MCF 10A (cell line): ENCODE measurements at regions not wholly inside any gene's neighbourhood (a gene's known extent, or its start where the extent isn't known, plus 50 kb on each side); places are given as distances from the start of the nearest gene placed in this dataset.

Source experiments
- BruUV-seq: library from RNA; stranded (reverse); fragments of 400-500 nt; replicated peaks from 2 replicates; lab custom pipeline; 2021; lab: Mats Ljungman, UMichigan
- CTCF ChIA-PET: fragments of 300-600 bp; sonication (Branson Sonifier 250); formaldehyde crosslinking; extraction: SDS; loops from one replicate; lab custom pipeline; 2021; ENCODE audit warnings: antibody characterized with exemption, inconsistent platforms; lab: Yijun Ruan, JAX
- POLR2A ChIA-PET: fragments of 300-600, 350-650 bp; sonication (Branson Sonifier 250); formaldehyde crosslinking; extraction: SDS; loops from one replicate; lab custom pipeline; 2020; ENCODE audit warnings: antibody characterized with exemption, inconsistent platforms; lab: Yijun Ruan, JAX
- DNase-seq: peaks from one replicate; pipeline ENCODE4 v3.0.0-alpha.2; 2018; ENCODE audit not compliant: unreplicated experiment
- H3K27ac Mint-ChIP-seq: one replicate; pipeline ENCODE4 v1.8.0; 2022; ENCODE audit warnings: mild to moderate bottlenecking, low read depth, mixed read lengths; ENCODE audit not compliant: unreplicated experiment
- H3K27me3 Mint-ChIP-seq: one replicate; pipeline ENCODE4 v1.8.0; 2022; ENCODE audit warnings: mixed read lengths; ENCODE audit not compliant: insufficient read depth, unreplicated experiment
- H3K36me3 Mint-ChIP-seq: one replicate; pipeline ENCODE4 v1.8.0; 2022; ENCODE audit warnings: mild to moderate bottlenecking, moderate library complexity, mixed read lengths; ENCODE audit not compliant: insufficient read depth, unreplicated experiment
- H3K4me1 Mint-ChIP-seq: one replicate; pipeline ENCODE4 v1.8.0; 2022; ENCODE audit warnings: mixed read lengths; ENCODE audit not compliant: insufficient read depth, unreplicated experiment
- H3K4me3 Mint-ChIP-seq: one replicate; pipeline ENCODE4 v1.8.0; 2022; ENCODE audit warnings: mild to moderate bottlenecking, moderate library complexity, mixed read lengths; ENCODE audit not compliant: unreplicated experiment
- H3K9me3 Mint-ChIP-seq: one replicate; pipeline ENCODE4 v1.8.0; 2022; ENCODE audit warnings: mixed read lengths; ENCODE audit not compliant: unreplicated experiment
- intact Hi-C: fragments of 100-400 bp; cut with micrococcal nuclease; formaldehyde crosslinking; loops from 2 replicates; pipeline ENCODE4 v1.14.1; 2022
- TF ChIP-seq, protein P1 (sequence below): fragments of 200-600 bp; IDR thresholded peaks from one replicate; pipeline ENCODE4 v1.8.0; 2022; ENCODE audit warnings: antibody characterized with exemption, mild to moderate bottlenecking; ENCODE audit not compliant: unreplicated experiment

DNA sequence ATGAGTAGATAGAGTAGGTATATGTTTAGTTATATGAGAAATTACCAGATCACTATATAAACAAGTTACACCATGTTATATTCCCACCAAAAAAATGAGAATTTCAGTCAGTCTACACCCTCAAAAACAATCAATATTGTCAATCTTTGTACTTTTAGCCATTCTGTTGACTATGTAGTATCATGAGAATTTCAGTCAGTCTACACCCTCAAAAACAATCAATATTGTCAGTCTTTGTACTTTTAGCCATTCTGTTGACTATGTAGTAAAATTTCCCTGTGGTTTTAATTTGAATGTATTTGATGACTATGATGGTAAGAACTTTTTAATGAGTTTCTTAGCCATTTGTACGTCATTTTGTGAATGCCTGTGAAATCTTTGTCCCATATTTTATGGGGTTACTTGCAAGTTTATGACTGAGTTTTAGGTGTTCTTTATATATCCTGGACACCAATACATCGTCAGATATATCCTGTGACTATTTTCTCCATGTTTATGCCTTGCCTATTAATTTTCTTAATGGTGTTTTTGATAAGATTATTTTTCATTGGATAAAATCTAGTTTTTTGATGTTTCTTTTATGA is 528.4 kb upstream of the SPHKAP start:
- no TSS peak for BruUV-seq
- ChIA-PET POLR2A (no interaction called here), CTCF (no interaction called here)
- Mint-ChIP-seq H3K27ac (no peak overlapping the region), H3K4me1 (no peaks in the 10 kb centered on the region), H3K9me3 (no peaks in the 10 kb centered on the region), H3K36me3 (no peaks in the 10 kb centered on the region), H3K27me3 (no peaks in the 10 kb centered on the region), H3K4me3 (no peak overlapping the region)
- DNase-seq, result no peak
- TF ChIP-seq, protein P1, sequence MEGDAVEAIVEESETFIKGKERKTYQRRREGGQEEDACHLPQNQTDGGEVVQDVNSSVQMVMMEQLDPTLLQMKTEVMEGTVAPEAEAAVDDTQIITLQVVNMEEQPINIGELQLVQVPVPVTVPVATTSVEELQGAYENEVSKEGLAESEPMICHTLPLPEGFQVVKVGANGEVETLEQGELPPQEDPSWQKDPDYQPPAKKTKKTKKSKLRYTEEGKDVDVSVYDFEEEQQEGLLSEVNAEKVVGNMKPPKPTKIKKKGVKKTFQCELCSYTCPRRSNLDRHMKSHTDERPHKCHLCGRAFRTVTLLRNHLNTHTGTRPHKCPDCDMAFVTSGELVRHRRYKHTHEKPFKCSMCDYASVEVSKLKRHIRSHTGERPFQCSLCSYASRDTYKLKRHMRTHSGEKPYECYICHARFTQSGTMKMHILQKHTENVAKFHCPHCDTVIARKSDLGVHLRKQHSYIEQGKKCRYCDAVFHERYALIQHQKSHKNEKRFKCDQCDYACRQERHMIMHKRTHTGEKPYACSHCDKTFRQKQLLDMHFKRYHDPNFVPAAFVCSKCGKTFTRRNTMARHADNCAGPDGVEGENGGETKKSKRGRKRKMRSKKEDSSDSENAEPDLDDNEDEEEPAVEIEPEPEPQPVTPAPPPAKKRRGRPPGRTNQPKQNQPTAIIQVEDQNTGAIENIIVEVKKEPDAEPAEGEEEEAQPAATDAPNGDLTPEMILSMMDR, result no peak
- intact Hi-C loops, result no loop called here

DNA sequence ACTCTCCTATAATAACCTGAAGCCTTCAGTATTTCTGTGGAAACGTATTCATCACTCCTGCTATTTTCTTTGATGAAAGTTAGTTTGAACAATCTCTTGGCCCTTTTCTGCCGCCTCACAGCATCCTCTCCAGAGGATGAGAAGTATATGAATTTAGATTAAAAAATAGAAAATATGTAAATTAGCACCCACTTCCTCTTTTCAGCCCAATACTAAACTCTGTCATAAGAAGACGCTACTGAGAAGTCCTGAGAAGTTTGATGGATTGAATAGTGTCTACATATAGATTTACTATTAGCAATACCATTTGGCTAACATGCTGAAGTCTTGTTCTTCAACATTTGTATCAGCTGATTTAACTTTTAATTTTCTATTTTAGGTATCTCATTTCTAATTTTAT is 526.4 kb upstream of the SPHKAP start:
- TF ChIP-seq, protein P1, result no peak
- no peak overlapping the region for H3K4me3 Mint-ChIP-seq
- no peak overlapping the region for H3K27ac Mint-ChIP-seq
- no peaks in the 10 kb centered on the region for H3K4me1 Mint-ChIP-seq
- ChIA-PET POLR2A (interaction anchor here (1.0 kb wide), 1 partner anchor 16 kb away, joined by 3 read pairs; no protein-coding TSS in a partner anchor), CTCF (no interaction called here)
- no peaks in the 10 kb centered on the region for H3K27me3 Mint-ChIP-seq
- no TSS peak for BruUV-seq
- no peaks in the 10 kb centered on the region for H3K36me3 Mint-ChIP-seq
- no peaks in the 10 kb centered on the region for H3K9me3 Mint-ChIP-seq
- intact Hi-C loops, result no loop called here
- no peak for DNase-seq

DNA sequence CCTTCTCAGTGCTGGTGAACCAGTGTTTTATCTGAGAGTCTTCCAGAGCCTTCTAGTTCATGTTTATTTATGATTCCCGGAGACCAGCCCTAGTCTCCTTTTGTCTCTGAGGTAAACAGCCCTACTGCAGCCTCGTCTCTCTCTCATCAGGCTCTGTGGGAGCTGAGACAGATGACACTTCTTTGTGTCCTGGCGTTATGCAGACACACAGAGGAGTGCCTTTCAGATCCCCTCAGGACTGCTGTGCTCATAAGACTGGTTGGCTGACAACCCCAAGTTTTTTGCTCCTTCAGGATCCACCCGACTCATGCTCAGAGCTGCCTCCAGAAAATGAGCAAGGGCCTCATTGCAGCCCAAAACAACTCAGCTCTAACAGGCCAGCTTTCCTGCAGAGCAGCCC is 523.8 kb upstream of the SPHKAP start:
- DNase-seq, result no peak
- no TSS peak for BruUV-seq
- Mint-ChIP-seq H3K27ac (peak overlapping the region; percentile 60), H3K36me3 (no peaks in the 10 kb centered on the region), H3K9me3 (no peaks in the 10 kb centered on the region), H3K27me3 (no peaks in the 10 kb centered on the region), H3K4me1 (peaks cover 10% of the 10 kb centered on the region), H3K4me3 (no peak overlapping the region)
- CTCF ChIA-PET, result no interaction called here
- TF ChIP-seq, protein P1, result no peak
- intact Hi-C loops, result no loop called here
- POLR2A ChIA-PET, result no interaction called here

DNA sequence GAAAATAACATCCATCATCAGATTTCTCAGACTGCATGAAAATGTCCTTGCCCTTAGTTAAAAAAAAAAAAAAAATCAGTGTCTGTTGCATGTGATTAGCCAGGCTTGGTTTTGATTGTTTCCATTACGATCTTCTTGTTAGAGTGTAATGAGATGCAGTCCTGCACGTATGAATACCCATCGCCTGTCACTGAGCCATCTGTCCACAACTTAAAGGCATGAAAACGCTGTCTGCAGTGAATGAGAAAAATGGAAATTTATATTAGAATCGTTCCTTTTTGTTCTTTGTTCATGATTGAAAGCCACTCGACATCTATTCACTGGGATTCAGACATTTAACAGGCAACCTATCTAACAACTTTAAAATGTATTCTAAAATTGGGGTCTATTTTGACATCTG is 521.7 kb upstream of the SPHKAP start:
- CTCF ChIA-PET, result no interaction called here
- H3K9me3 Mint-ChIP-seq, result no peaks in the 10 kb centered on the region
- intact Hi-C loops, result no loop called here

More for the DNA sequence above, 521.7 kb upstream of the SPHKAP start:
- DNase-seq, result no peak
- no TSS peak for BruUV-seq
- no peaks in the 10 kb centered on the region for H3K27me3 Mint-ChIP-seq
- peaks cover 10% of the 10 kb centered on the region for H3K4me1 Mint-ChIP-seq
- TF ChIP-seq, protein P1, result no peak
- no peak overlapping the region for H3K27ac Mint-ChIP-seq
- no peaks in the 10 kb centered on the region for H3K36me3 Mint-ChIP-seq
- no peak overlapping the region for H3K4me3 Mint-ChIP-seq
- POLR2A ChIA-PET, result no interaction called here
